ENCODE measurements at regions not wholly inside any gene's neighbourhood (a gene's known extent, or its start where the extent isn't known, plus 50 kb on each side); places are given as distances from the start of the nearest gene placed in this dataset.

DNA sequence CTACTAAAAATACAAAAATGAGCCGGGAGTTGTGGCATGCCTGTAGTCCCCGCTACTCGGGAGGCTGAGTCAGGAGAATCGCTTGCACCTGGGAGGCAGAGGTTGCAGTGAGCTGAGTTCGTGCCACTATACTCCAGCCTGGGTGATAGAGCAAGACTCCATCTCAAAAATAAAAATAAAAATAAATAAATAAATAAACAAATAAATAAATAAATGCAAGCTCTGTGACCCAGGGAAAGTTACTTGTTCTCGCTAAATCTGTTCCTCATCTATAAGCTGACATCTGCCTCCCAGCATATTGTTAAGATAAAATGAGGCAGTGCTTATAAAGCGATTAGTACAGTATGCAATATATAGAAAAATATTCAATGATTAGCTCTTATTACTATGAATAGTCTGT lies 56.4 kb upstream of the STK38L start (continued):
- TF ChIP-seq, protein P1, sequence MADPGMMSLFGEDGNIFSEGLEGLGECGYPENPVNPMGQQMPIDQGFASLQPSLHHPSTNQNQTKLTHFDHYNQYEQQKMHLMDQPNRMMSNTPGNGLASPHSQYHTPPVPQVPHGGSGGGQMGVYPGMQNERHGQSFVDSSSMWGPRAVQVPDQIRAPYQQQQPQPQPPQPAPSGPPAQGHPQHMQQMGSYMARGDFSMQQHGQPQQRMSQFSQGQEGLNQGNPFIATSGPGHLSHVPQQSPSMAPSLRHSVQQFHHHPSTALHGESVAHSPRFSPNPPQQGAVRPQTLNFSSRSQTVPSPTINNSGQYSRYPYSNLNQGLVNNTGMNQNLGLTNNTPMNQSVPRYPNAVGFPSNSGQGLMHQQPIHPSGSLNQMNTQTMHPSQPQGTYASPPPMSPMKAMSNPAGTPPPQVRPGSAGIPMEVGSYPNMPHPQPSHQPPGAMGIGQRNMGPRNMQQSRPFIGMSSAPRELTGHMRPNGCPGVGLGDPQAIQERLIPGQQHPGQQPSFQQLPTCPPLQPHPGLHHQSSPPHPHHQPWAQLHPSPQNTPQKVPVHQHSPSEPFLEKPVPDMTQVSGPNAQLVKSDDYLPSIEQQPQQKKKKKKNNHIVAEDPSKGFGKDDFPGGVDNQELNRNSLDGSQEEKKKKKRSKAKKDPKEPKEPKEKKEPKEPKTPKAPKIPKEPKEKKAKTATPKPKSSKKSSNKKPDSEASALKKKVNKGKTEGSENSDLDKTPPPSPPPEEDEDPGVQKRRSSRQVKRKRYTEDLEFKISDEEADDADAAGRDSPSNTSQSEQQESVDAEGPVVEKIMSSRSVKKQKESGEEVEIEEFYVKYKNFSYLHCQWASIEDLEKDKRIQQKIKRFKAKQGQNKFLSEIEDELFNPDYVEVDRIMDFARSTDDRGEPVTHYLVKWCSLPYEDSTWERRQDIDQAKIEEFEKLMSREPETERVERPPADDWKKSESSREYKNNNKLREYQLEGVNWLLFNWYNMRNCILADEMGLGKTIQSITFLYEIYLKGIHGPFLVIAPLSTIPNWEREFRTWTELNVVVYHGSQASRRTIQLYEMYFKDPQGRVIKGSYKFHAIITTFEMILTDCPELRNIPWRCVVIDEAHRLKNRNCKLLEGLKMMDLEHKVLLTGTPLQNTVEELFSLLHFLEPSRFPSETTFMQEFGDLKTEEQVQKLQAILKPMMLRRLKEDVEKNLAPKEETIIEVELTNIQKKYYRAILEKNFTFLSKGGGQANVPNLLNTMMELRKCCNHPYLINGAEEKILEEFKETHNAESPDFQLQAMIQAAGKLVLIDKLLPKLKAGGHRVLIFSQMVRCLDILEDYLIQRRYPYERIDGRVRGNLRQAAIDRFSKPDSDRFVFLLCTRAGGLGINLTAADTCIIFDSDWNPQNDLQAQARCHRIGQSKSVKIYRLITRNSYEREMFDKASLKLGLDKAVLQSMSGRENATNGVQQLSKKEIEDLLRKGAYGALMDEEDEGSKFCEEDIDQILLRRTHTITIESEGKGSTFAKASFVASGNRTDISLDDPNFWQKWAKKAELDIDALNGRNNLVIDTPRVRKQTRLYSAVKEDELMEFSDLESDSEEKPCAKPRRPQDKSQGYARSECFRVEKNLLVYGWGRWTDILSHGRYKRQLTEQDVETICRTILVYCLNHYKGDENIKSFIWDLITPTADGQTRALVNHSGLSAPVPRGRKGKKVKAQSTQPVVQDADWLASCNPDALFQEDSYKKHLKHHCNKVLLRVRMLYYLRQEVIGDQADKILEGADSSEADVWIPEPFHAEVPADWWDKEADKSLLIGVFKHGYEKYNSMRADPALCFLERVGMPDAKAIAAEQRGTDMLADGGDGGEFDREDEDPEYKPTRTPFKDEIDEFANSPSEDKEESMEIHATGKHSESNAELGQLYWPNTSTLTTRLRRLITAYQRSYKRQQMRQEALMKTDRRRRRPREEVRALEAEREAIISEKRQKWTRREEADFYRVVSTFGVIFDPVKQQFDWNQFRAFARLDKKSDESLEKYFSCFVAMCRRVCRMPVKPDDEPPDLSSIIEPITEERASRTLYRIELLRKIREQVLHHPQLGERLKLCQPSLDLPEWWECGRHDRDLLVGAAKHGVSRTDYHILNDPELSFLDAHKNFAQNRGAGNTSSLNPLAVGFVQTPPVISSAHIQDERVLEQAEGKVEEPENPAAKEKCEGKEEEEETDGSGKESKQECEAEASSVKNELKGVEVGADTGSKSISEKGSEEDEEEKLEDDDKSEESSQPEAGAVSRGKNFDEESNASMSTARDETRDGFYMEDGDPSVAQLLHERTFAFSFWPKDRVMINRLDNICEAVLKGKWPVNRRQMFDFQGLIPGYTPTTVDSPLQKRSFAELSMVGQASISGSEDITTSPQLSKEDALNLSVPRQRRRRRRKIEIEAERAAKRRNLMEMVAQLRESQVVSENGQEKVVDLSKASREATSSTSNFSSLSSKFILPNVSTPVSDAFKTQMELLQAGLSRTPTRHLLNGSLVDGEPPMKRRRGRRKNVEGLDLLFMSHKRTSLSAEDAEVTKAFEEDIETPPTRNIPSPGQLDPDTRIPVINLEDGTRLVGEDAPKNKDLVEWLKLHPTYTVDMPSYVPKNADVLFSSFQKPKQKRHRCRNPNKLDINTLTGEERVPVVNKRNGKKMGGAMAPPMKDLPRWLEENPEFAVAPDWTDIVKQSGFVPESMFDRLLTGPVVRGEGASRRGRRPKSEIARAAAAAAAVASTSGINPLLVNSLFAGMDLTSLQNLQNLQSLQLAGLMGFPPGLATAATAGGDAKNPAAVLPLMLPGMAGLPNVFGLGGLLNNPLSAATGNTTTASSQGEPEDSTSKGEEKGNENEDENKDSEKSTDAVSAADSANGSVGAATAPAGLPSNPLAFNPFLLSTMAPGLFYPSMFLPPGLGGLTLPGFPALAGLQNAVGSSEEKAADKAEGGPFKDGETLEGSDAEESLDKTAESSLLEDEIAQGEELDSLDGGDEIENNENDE (IDR thresholded peaks at IDR 0.05; ENCODE audit: insufficient replicate concordance, low read length), result no peak
- TF ChIP-seq SP1 (IDR thresholded peaks at IDR 0.05; ENCODE audit: low read depth, low read length) (no peak), RFX5 (IDR thresholded peaks at IDR 0.05; ENCODE audit: borderline replicate concordance, low read depth, low read length) (no peak), KDM5A (IDR thresholded peaks at IDR 0.05; ENCODE audit: low read length) (no peak), HDAC6 (IDR thresholded peaks at IDR 0.05; ENCODE audit: low read depth, low read length) (no peak), JUN (IDR thresholded peaks at IDR 0.05; ENCODE audit: low read depth, low read length) (no peak), CHD1 (IDR thresholded peaks at IDR 0.05; ENCODE audit: low read depth, low read length) (no peak), TCF12 (IDR thresholded peaks at IDR 0.05; ENCODE audit: low read depth, low read length) (no peak), GABPA (IDR thresholded peaks at IDR 0.05; ENCODE audit: borderline replicate concordance, insufficient read depth, low read length) (no peak)
- TF ChIP-seq, protein P2, sequence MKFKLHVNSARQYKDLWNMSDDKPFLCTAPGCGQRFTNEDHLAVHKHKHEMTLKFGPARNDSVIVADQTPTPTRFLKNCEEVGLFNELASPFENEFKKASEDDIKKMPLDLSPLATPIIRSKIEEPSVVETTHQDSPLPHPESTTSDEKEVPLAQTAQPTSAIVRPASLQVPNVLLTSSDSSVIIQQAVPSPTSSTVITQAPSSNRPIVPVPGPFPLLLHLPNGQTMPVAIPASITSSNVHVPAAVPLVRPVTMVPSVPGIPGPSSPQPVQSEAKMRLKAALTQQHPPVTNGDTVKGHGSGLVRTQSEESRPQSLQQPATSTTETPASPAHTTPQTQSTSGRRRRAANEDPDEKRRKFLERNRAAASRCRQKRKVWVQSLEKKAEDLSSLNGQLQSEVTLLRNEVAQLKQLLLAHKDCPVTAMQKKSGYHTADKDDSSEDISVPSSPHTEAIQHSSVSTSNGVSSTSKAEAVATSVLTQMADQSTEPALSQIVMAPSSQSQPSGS (IDR thresholded peaks at IDR 0.05; ENCODE audit: low read length), result no peak
- TF ChIP-seq, protein P3, sequence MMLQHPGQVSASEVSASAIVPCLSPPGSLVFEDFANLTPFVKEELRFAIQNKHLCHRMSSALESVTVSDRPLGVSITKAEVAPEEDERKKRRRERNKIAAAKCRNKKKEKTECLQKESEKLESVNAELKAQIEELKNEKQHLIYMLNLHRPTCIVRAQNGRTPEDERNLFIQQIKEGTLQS (IDR thresholded peaks at IDR 0.05; ENCODE audit: insufficient read depth, low read depth, low read length), result no peak

Data from H1 (cell line).